HEK293 (cell line): ENCODE measurements at regions not wholly inside any gene's neighbourhood (a gene's known extent, or its start where the extent isn't known, plus 50 kb on each side); places are given as distances from the start of the nearest gene placed in this dataset.
A peak's percentile ranks its signal among the peaks of the same experiment; 100 is the strongest.

Experiments used
- CTCF ChIA-PET: fragments of 350-600 bp; formaldehyde crosslinking; extraction: SDS; loops from one replicate; lab custom pipeline; 2021; ENCODE audit warnings: antibody characterized with exemption; lab: Yijun Ruan, JAX
- POLR2A ChIA-PET: fragments of 300-600 bp; formaldehyde crosslinking; extraction: SDS; loops from one replicate; lab custom pipeline; 2020; ENCODE audit warnings: antibody characterized with exemption, inconsistent platforms; lab: Yijun Ruan, JAX
- H3K27ac ChIP-seq: fragments of 200-500 bp; sonication (Bioruptor generic); 2 replicates; pipeline ENCODE4 v1.5.1; 2014; ENCODE audit warnings: low read depth, low read length, control low read depth, inconsistent platforms; ENCODE audit errors: extremely low read depth
- H3K36me3 ChIP-seq, 2 experiments: fragments of 200-500 bp in 1 of 2; sonication (Bioruptor generic) in 1 of 2; 1 replicate in 1 of 2; 2 replicates in 1 of 2; pipeline ENCODE4 v1.5.1; 2014 to 2017; ENCODE audit warnings: inconsistent platforms in 2 of 2, low read length in 2 of 2; ENCODE audit not compliant: control insufficient read depth in 2 of 2, insufficient read depth in 1 of 2
- H3K4me1 ChIP-seq: fragments of 200-500 bp; sonication (Bioruptor generic); 2 replicates; pipeline ENCODE4 v1.5.1; 2014; ENCODE audit warnings: mild to moderate bottlenecking, low read length, inconsistent platforms; ENCODE audit not compliant: control insufficient read depth, insufficient read depth
- H3K4me3 ChIP-seq: 2 replicates; pipeline ENCODE4 v1.5.1; 2011; ENCODE audit warnings: low read depth, mild to moderate bottlenecking, control low read depth, low read length, moderate library complexity
- H3K9me3 ChIP-seq: fragments of 200-500 bp; sonication (Bioruptor generic); 2 replicates; pipeline ENCODE4 v1.5.1; 2014; ENCODE audit warnings: low read depth, low read length, inconsistent platforms; ENCODE audit not compliant: control insufficient read depth, insufficient read depth
- EGR2 ChIP-seq: fragments of 450-650 bp; formaldehyde crosslinking; IDR thresholded peaks from 2 replicates; pipeline ENCODE4 v1.5.1; 2016; ENCODE audit warnings: low read depth, missing biosample characterization, missing genetic modification characterization
- GLI2 ChIP-seq: fragments of 450-650 bp; formaldehyde crosslinking; IDR thresholded peaks from 2 replicates; pipeline ENCODE4; 2017; ENCODE audit warnings: missing biosample characterization, missing genetic modification characterization, low read depth, borderline replicate concordance
- GLI4 ChIP-seq: fragments of 450-650 bp; formaldehyde crosslinking; IDR thresholded peaks from 2 replicates; pipeline ENCODE4 v1.5.1; 2016; ENCODE audit warnings: missing biosample characterization, missing genetic modification characterization
- KLF17 ChIP-seq: fragments of 450-650 bp; formaldehyde crosslinking; IDR thresholded peaks from 2 replicates; pipeline ENCODE4 v1.5.1; 2016; ENCODE audit warnings: missing biosample characterization, missing genetic modification characterization
- RBAK ChIP-seq: fragments of 450-650 bp; formaldehyde crosslinking; IDR thresholded peaks from 2 replicates; pipeline ENCODE4 v1.5.1; 2016; ENCODE audit warnings: missing biosample characterization, missing genetic modification characterization
- WT1 ChIP-seq: fragments of 450-650 bp; formaldehyde crosslinking; IDR thresholded peaks from 2 replicates; pipeline ENCODE4 v1.5.1; 2016; ENCODE audit warnings: missing biosample characterization, missing genetic modification characterization
- ZBTB20 ChIP-seq: fragments of 450-650 bp; formaldehyde crosslinking; IDR thresholded peaks from 2 replicates; pipeline ENCODE4 v1.5.1; 2016; ENCODE audit warnings: missing biosample characterization, missing genetic modification characterization
- ZNF184 ChIP-seq: fragments of 450-650 bp; IDR thresholded peaks from 2 replicates; pipeline ENCODE4 v1.5.1; 2018; ENCODE audit warnings: missing biosample characterization, mild to moderate bottlenecking, missing genetic modification characterization
- ZNF202 ChIP-seq: fragments of 450-650 bp; formaldehyde crosslinking; IDR thresholded peaks from 2 replicates; pipeline ENCODE4 v1.5.1; 2016; ENCODE audit warnings: missing biosample characterization, missing genetic modification characterization, borderline replicate concordance
- ZNF24 ChIP-seq: fragments of 450-650 bp; formaldehyde crosslinking; IDR thresholded peaks from 2 replicates; pipeline ENCODE4 v1.5.1; 2016; ENCODE audit warnings: missing biosample characterization, missing genetic modification characterization
- ZNF311 ChIP-seq: fragments of 450-650 bp; formaldehyde crosslinking; IDR thresholded peaks from 2 replicates; pipeline ENCODE4 v1.5.1; 2017; ENCODE audit warnings: missing biosample characterization, missing genetic modification characterization, borderline replicate concordance
- ZNF366 ChIP-seq: fragments of 450-650 bp; formaldehyde crosslinking; conservative IDR thresholded peaks from 2 replicates; pipeline ENCODE4 v1.5.1; 2016; ENCODE audit warnings: missing biosample characterization, missing genetic modification characterization
- ZNF473 ChIP-seq: fragments of 450-650 bp; formaldehyde crosslinking; IDR thresholded peaks from 2 replicates; pipeline ENCODE4 v1.5.1; 2017; ENCODE audit warnings: missing biosample characterization, missing genetic modification characterization
- ZNF555 ChIP-seq: fragments of 450-650 bp; formaldehyde crosslinking; conservative IDR thresholded peaks from 2 replicates; pipeline ENCODE4 v1.5.1; 2017; ENCODE audit warnings: missing biosample characterization, mild to moderate bottlenecking, missing genetic modification characterization, inconsistent platforms
- ZNF654 ChIP-seq: fragments of 450-650 bp; formaldehyde crosslinking; IDR thresholded peaks from 2 replicates; pipeline ENCODE4 v1.5.1; 2016; ENCODE audit warnings: low read depth, missing biosample characterization, missing genetic modification characterization
- ZNF768 ChIP-seq: fragments of 450-650 bp; formaldehyde crosslinking; IDR thresholded peaks from 2 replicates; pipeline ENCODE4 v1.5.1; 2018; ENCODE audit warnings: missing biosample characterization, mild to moderate bottlenecking, missing genetic modification characterization
- ZNF776 ChIP-seq: fragments of 450-650 bp; formaldehyde crosslinking; IDR thresholded peaks from 2 replicates; pipeline ENCODE4 v1.5.0; 2017; ENCODE audit warnings: missing biosample characterization, missing genetic modification characterization, borderline replicate concordance
- ZNF777 ChIP-seq: fragments of 450-650 bp; formaldehyde crosslinking; IDR thresholded peaks from 2 replicates; pipeline ENCODE4 v1.5.1; 2017; ENCODE audit warnings: missing biosample characterization, missing genetic modification characterization, borderline replicate concordance
- TF ChIP-seq, protein P1 (sequence below): fragments of 450-650 bp; formaldehyde crosslinking; IDR thresholded peaks from 2 replicates; pipeline ENCODE4 v1.5.1; 2016; ENCODE audit warnings: missing biosample characterization, missing genetic modification characterization
- TF ChIP-seq, protein P2 (sequence below): fragments of 450-650 bp; formaldehyde crosslinking; IDR thresholded peaks from 2 replicates; pipeline ENCODE4 v1.5.1; 2016; ENCODE audit warnings: missing biosample characterization, missing genetic modification characterization
- TF ChIP-seq, protein P3 (sequence below): fragments of 450-650 bp; IDR thresholded peaks from 2 replicates; pipeline ENCODE4 v1.5.1; 2018; ENCODE audit warnings: missing biosample characterization, missing genetic modification characterization

GRCh38 chr12:19896041-19896440, 456.7 kb downstream of the AEBP2 start:
- CTCF ChIA-PET, result no interaction called here
- H3K36me3 ChIP-seq, result no peaks in the 10 kb centered on the region
- TF ChIP-seq ZNF777 (tag by site-specific recombination) (no peak), ZNF366 (tag by site-specific recombination) (no peak), ZNF311 (tag by site-specific recombination) (no peak), ZNF184 (tag by site-specific recombination) (no peak), KLF17 (tag by site-specific recombination) (no peak), ZNF555 (tag by site-specific recombination) (no peak), GLI2 (tag by site-specific recombination) (no peak), GLI4 (tag by site-specific recombination) (no peak), RBAK (no peak), ZNF776 (tag by site-specific recombination) (no peak), ZNF654 (tag by site-specific recombination) (no peak), EGR2 (tag by site-specific recombination) (no peak), WT1 (no peak), ZNF473 (no peak), ZNF24 (no peak), ZNF202 (tag by site-specific recombination) (no peak), ZBTB20 (tag by site-specific recombination) (no peak)
- TF ChIP-seq, protein P1, sequence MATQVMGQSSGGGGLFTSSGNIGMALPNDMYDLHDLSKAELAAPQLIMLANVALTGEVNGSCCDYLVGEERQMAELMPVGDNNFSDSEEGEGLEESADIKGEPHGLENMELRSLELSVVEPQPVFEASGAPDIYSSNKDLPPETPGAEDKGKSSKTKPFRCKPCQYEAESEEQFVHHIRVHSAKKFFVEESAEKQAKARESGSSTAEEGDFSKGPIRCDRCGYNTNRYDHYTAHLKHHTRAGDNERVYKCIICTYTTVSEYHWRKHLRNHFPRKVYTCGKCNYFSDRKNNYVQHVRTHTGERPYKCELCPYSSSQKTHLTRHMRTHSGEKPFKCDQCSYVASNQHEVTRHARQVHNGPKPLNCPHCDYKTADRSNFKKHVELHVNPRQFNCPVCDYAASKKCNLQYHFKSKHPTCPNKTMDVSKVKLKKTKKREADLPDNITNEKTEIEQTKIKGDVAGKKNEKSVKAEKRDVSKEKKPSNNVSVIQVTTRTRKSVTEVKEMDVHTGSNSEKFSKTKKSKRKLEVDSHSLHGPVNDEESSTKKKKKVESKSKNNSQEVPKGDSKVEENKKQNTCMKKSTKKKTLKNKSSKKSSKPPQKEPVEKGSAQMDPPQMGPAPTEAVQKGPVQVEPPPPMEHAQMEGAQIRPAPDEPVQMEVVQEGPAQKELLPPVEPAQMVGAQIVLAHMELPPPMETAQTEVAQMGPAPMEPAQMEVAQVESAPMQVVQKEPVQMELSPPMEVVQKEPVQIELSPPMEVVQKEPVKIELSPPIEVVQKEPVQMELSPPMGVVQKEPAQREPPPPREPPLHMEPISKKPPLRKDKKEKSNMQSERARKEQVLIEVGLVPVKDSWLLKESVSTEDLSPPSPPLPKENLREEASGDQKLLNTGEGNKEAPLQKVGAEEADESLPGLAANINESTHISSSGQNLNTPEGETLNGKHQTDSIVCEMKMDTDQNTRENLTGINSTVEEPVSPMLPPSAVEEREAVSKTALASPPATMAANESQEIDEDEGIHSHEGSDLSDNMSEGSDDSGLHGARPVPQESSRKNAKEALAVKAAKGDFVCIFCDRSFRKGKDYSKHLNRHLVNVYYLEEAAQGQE, result no peak
- TF ChIP-seq, protein P2, sequence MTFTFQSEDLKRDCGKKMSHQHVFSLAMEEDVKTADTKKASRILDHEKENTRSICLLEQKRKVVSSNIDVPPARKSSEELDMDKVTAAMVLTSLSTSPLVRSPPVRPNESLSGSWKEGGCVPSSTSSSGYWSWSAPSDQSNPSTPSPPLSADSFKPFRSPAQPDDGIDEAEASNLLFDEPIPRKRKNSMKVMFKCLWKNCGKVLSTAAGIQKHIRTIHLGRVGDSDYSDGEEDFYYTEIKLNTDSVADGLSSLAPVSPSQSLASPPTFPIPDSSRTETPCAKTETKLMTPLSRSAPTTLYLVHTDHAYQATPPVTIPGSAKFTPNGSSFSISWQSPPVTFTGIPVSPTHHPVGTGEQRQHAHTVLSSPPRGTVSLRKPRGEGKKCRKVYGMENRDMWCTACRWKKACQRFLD (tag by site-specific recombination), result no peak

GRCh38 chr12:19896534-19896933, 457.2 kb downstream of the AEBP2 start:
- Histone ChIP-seq H3K9me3 (no peaks in the 10 kb centered on the region), H3K27ac (no peak overlapping the region), H3K36me3 (no peaks in the 10 kb centered on the region), H3K4me3 (no peak overlapping the region), H3K4me1 (no peaks in the 10 kb centered on the region)
- TF ChIP-seq ZNF768 (no peak), ZNF777 (tag by site-specific recombination) (no peak)
- TF ChIP-seq, protein P3, sequence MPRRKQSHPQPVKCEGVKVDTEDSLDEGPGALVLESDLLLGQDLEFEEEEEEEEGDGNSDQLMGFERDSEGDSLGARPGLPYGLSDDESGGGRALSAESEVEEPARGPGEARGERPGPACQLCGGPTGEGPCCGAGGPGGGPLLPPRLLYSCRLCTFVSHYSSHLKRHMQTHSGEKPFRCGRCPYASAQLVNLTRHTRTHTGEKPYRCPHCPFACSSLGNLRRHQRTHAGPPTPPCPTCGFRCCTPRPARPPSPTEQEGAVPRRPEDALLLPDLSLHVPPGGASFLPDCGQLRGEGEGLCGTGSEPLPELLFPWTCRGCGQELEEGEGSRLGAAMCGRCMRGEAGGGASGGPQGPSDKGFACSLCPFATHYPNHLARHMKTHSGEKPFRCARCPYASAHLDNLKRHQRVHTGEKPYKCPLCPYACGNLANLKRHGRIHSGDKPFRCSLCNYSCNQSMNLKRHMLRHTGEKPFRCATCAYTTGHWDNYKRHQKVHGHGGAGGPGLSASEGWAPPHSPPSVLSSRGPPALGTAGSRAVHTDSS (tag by site-specific recombination), result peak; percentile 64
- CTCF ChIA-PET, result interaction anchor here (0.5 to 0.6 kb wide), 2 partner anchors 546 to 1192 kb away, joined by 3 to 4 read pairs; no protein-coding TSS in a partner anchor
- POLR2A ChIA-PET, result no interaction called here

More at GRCh38 chr12:19896041-19896440, 456.7 kb downstream of the AEBP2 start:
- Histone ChIP-seq H3K4me3 (no peak overlapping the region), H3K9me3 (no peaks in the 10 kb centered on the region), H3K4me1 (no peaks in the 10 kb centered on the region), H3K27ac (no peak overlapping the region)
- POLR2A ChIA-PET, result no interaction called here
